Upper lobe of right lung (tissue), 1 donor: ENCODE measurements at regions not wholly inside any gene's neighbourhood (a gene's known extent, or its start where the extent isn't known, plus 50 kb on each side); places are given as distances from the start of the nearest gene placed in this dataset.
A peak's percentile ranks its signal among the peaks of the same experiment; 100 is the strongest.

Experiments used
- ATAC-seq: fragments of 200-7000 bp; cut with Tn5 transposase; one replicate; pipeline ENCODE4 v1.9.1; 2020; ENCODE audit warnings: mild to moderate bottlenecking, moderate library complexity
- DNase-seq: peaks from one replicate; pipeline ENCODE4 v3.0.0-alpha.2; 2020
- H3K27ac ChIP-seq: fragments of 200-600 bp; one replicate; pipeline ENCODE4 v1.8.0; 2022
- H3K27me3 ChIP-seq: fragments of 200-600 bp; one replicate; pipeline ENCODE4 v1.8.0; 2022; ENCODE audit warnings: mild to moderate bottlenecking
- H3K36me3 ChIP-seq: fragments of 200-600 bp; one replicate; pipeline ENCODE4 v1.8.0; 2022
- H3K4me1 ChIP-seq: fragments of 200-600 bp; one replicate; pipeline ENCODE4 v1.8.0; 2022
- H3K4me3 ChIP-seq: fragments of 200-600 bp; one replicate; pipeline ENCODE4 v1.8.0; 2022; ENCODE audit warnings: mild to moderate bottlenecking
- H3K9me3 ChIP-seq: fragments of 200-600 bp; one replicate; pipeline ENCODE4 v1.8.0; 2022
- intact Hi-C: fragments of 100-400 bp; cut with DNase I; formaldehyde crosslinking; loops from one replicate; pipeline ENCODE4 v1.11.0; 2022
- TF ChIP-seq, protein P1 (sequence below): fragments of 200-600 bp; IDR thresholded peaks from one replicate; pipeline ENCODE4 v1.8.0; 2022; ENCODE audit warnings: antibody characterized with exemption
- donor health status: DM: no; HTN: yes; CAD: no; lungs with severe emphysema.

DNA sequence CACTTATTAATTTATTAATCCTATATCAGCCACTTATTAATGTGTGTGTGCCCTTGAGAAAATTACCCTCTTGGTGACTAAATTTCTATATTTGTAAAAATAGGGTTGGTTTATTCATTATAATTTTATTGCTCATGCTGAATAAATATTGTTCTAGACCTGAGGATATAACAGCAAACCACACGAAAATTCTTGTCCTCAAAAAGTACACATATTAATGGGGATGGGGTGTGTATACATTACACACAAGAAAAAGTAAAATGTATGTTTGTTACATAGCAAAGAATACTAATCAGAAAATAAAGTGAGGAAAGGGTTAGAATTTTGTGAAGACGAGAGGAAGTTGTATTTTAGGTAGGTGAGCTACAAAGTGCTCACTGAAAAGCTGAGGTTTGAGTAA, 1068.9 kb upstream of the RAG2 start:
- H3K4me1 ChIP-seq = no peaks in the 10 kb centered on the region
- TF ChIP-seq, protein P1, sequence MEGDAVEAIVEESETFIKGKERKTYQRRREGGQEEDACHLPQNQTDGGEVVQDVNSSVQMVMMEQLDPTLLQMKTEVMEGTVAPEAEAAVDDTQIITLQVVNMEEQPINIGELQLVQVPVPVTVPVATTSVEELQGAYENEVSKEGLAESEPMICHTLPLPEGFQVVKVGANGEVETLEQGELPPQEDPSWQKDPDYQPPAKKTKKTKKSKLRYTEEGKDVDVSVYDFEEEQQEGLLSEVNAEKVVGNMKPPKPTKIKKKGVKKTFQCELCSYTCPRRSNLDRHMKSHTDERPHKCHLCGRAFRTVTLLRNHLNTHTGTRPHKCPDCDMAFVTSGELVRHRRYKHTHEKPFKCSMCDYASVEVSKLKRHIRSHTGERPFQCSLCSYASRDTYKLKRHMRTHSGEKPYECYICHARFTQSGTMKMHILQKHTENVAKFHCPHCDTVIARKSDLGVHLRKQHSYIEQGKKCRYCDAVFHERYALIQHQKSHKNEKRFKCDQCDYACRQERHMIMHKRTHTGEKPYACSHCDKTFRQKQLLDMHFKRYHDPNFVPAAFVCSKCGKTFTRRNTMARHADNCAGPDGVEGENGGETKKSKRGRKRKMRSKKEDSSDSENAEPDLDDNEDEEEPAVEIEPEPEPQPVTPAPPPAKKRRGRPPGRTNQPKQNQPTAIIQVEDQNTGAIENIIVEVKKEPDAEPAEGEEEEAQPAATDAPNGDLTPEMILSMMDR = no peak
- H3K36me3 ChIP-seq = no peaks in the 10 kb centered on the region
- DNase-seq (no peak), ATAC-seq (no peak)
- no peaks in the 10 kb centered on the region for H3K27me3 ChIP-seq
- no peak overlapping the region for H3K27ac ChIP-seq
- no peaks in the 10 kb centered on the region for H3K9me3 ChIP-seq
- no peak overlapping the region for H3K4me3 ChIP-seq
- intact Hi-C loops = no loop called here

DNA sequence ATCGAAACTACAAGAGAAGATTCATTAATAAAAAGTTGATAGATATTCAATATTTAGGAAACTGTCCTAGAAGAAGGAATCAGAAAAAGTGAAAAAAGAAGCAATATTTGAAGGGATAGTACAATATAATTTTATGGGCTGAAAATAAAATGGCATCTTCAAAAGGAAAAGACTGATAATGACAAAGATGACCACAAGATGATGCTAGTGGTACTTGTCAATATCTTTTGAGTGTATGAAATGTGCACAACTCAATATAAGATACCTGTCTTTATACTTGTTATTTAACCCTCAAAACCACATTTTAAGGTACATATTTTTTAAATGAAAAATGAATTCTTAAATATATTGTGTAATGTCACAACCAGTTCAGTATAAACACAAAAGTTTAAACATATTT, 1059.6 kb upstream of the RAG2 start:
- no peaks in the 10 kb centered on the region for H3K27me3 ChIP-seq
- TF ChIP-seq, protein P1 = peak; percentile 30
- DNase-seq (no peak), ATAC-seq (no peak)
- no peaks in the 10 kb centered on the region for H3K36me3 ChIP-seq
- no peaks in the 10 kb centered on the region for H3K4me1 ChIP-seq
- H3K4me3 ChIP-seq = no peak overlapping the region
- H3K9me3 ChIP-seq = no peaks in the 10 kb centered on the region
- no peak overlapping the region for H3K27ac ChIP-seq
- intact Hi-C loops = no loop called here

DNA sequence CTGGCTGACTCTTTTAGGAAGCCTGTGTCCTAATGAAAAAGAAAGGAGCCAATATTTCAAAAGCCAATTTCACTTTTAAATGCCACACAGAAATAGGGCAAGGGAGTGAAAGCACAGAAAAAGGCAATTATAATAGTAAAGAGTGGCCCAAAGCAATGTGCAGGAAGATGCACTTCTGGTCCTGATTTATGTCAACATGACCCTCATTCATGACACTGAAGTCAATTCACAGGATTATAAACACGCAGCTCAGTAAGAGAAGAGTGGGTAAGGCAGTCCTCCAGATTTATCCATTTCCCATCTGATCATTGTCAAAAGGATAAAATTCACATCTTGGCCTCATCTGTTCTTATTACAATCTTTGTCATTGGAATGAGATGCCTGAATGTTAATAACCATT, 1049.7 kb upstream of the RAG2 start:
- Histone ChIP-seq H3K4me1 (no peaks in the 10 kb centered on the region), H3K4me3 (no peak overlapping the region), H3K36me3 (no peaks in the 10 kb centered on the region), H3K27me3 (no peaks in the 10 kb centered on the region), H3K27ac (no peak overlapping the region), H3K9me3 (no peaks in the 10 kb centered on the region)
- intact Hi-C loops = no loop called here
- ATAC-seq (no peak), DNase-seq (no peak)
- TF ChIP-seq, protein P1 = no peak

DNA sequence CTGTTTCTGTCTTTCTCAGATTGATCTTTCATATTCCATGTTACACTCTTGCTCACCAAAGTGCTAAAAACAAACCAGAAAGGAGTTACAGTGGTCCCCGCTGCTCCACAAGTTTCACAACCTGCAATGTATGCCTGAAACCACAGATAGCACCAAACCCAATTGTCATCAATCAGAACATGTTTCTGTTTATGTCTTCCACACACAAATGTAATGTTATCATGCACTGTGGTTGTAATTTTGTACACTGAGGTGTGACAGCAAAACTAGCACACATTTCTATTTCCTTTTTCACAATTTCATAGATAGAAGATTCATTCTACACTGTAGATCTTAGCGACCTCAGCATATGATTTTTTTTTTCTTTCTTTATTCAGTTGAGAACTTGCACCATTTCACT, 1045.9 kb upstream of the RAG2 start:
- no peak overlapping the region for H3K4me3 ChIP-seq
- no peaks in the 10 kb centered on the region for H3K27me3 ChIP-seq
- H3K36me3 ChIP-seq = no peaks in the 10 kb centered on the region
- intact Hi-C loops = no loop called here
- H3K27ac ChIP-seq = no peak overlapping the region
- ATAC-seq (no peak), DNase-seq (no peak)
- no peaks in the 10 kb centered on the region for H3K4me1 ChIP-seq
- no peaks in the 10 kb centered on the region for H3K9me3 ChIP-seq
- TF ChIP-seq, protein P1 = no peak

DNA sequence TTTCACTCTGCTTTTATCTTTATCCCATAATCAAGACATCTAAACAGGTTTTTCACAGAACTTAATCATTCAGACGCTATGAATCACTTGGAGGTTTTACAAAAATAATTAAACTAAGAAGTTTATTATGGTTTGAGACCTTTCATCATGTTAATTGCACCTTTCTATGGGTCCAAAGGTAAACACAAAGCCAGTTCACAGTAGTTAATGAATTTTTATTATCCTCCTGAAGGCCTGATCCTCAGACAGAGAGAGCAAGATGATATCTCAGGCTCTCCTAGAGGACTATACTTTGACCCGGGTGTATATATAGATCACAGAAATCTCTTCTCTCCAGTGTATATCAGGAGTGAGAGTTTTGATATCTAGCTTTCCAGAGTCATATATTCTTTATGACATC, 1044.3 kb upstream of the RAG2 start:
- Histone ChIP-seq H3K27ac (no peak overlapping the region), H3K27me3 (no peaks in the 10 kb centered on the region), H3K9me3 (no peaks in the 10 kb centered on the region), H3K4me3 (no peak overlapping the region), H3K4me1 (no peaks in the 10 kb centered on the region), H3K36me3 (no peaks in the 10 kb centered on the region)
- DNase-seq (no peak), ATAC-seq (no peak)
- TF ChIP-seq, protein P1 = no peak
- intact Hi-C loops = no loop called here

DNA sequence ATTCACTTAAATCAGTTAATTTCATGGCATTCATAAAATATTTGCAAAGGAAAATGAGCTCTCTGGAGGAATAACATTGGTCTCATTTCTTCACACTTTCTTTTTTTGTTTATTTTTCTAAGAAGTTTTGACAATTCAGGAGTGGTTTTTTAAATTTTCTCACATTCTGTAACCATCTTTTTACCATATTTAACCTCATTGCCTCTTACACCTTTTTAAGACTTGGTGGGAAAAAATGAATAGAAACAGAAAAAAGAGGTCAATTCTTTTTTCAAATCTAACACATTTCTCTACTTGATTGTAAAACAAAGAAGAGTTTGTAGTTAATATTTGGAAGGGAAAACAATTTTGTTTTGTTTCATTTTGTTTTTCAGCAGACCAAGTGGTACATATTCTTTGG, 1034.7 kb upstream of the RAG2 start:
- DNase-seq (no peak), ATAC-seq (no peak)
- TF ChIP-seq, protein P1 = no peak
- Histone ChIP-seq H3K4me3 (no peak overlapping the region), H3K9me3 (no peaks in the 10 kb centered on the region), H3K27ac (no peak overlapping the region), H3K4me1 (no peaks in the 10 kb centered on the region), H3K27me3 (no peaks in the 10 kb centered on the region), H3K36me3 (no peaks in the 10 kb centered on the region)
- intact Hi-C loops = no loop called here
